ENCODE measurements at regions not wholly inside any gene's neighbourhood (a gene's known extent, or its start where the extent isn't known, plus 50 kb on each side); places are given as distances from the start of the nearest gene placed in this dataset.

DNA sequence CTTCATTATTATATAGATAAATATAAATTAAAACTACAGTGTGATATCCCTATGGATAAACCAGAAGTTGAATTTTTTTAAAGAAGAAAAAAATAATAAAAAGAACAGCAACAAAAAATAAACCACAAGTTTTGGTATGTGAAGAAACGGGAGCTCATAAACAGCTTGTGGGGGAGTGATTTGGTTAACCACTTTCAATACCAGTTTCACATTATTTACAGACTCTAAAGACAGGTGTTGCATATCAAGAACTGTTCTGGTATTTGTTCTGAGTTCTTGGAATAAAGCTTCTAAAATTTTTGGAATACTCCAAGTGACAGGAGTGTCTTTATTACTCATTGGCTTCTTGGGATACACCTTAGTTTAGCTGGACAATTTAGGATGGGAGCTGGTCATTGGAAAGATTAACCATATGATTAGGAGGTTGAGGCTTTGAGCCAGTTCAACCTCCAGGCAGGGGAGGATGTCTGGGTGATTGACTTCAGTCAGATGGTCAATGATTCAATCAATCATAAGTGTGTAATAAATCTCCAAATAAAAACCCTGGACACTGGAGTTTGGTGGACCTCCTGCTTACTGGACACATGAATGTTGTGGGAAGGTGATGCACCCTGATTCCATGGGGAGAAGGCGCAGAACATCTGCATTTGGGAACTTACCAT, 2223.1 kb upstream of the C9orf72 start:
- TF ChIP-seq CTCF (IDR thresholded peaks at IDR 0.05; ENCODE audit: borderline replicate concordance, insufficient read depth, low read depth, low read length): no peak

DNA sequence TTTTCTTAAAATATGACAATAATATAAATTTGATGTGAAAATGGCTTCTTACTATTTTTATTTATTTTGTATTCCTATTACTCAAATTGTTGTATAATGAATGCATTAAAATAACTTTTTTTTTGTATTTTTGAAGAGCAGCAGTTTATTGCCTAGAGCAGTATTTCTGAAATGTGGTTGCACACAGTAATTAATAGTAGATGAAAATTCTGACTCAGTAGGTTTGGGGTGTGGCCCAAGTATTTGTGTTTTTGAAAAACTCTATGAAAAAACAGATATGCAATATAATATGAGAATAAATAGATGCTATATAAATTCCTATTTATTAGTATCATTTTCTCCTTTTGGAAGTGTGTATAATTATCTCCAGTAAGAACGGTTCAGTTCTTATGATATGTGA, 2225.3 kb upstream of the C9orf72 start:
- H3K4me3 ChIP-seq (ENCODE audit: low read depth, low read length): no peak overlapping the region
- no peak for TF ChIP-seq CTCF (IDR thresholded peaks at IDR 0.05; ENCODE audit: borderline replicate concordance, insufficient read depth, low read depth, low read length)

More for the DNA sequence above, 2223.1 kb upstream of the C9orf72 start:
- no peak overlapping the region for H3K4me3 ChIP-seq (ENCODE audit: low read depth, low read length)

DNA sequence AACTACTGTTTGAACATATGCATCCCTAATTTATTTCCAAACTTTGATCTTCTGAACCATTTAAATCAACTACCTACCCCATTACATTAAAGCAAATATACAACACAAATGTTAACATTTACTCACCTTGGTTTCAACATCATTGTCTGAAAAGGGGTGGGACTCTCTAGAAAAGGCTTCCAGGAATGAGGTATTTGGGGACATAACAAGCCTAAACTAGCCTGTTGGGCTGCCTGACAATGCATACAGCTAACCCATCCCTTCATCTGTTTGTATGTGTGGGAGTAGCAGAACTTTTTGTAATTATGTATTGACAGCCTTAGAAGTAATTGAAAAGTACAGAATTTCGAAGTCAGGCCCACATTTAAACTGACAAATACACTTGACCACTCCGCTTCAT, 2225.9 kb upstream of the C9orf72 start:
- no peak for TF ChIP-seq CTCF (IDR thresholded peaks at IDR 0.05; ENCODE audit: borderline replicate concordance, insufficient read depth, low read depth, low read length)
- no peak overlapping the region for H3K4me3 ChIP-seq (ENCODE audit: low read depth, low read length)

DNA sequence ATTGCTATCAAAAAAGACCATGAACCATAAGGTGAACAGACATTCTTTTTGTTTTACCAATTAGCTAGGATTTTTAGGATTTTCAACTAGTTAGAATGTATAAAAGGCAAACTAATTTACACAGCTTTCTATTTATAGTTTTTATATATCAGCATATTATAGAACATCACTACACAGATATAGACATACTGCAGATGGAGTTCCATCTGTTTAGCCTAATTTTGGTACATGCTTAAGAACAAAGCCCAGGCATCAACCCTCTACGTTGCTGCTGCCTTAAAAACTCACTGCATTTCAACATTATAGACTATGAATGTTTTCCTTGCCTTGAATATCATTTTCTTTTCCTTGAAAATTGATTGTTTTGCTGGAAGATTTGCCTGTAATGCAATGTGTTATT, 2227.5 kb upstream of the C9orf72 start:
- no peak overlapping the region for H3K4me3 ChIP-seq (ENCODE audit: low read depth, low read length)
- no peak for TF ChIP-seq CTCF (IDR thresholded peaks at IDR 0.05; ENCODE audit: borderline replicate concordance, insufficient read depth, low read depth, low read length)

DNA sequence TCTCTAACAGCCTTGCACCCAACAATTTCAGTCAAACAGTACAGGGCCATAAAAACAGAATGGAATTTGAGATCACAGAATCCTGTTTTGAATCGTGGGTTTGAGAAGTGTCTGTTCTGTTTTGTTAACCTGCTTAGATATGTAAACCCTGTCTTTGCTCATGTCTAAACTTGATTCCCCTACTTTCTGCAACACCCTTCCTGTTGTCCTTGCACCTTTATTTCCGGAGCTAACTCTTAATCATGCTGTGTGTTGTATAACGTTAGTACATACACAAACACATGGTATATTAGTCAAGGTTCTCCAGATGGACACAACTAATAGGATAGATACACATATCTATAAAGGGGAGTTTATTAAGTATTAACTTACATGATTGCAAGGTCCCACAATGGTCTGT, 2229.2 kb upstream of the C9orf72 start:
- no peak for TF ChIP-seq CTCF (IDR thresholded peaks at IDR 0.05; ENCODE audit: borderline replicate concordance, insufficient read depth, low read depth, low read length)
- no peak overlapping the region for H3K4me3 ChIP-seq (ENCODE audit: low read depth, low read length)

- TF ChIP-seq CTCF (IDR thresholded peaks at IDR 0.05; ENCODE audit: borderline replicate concordance, insufficient read depth, low read depth, low read length): no peak
- no peak overlapping the region for H3K4me3 ChIP-seq (ENCODE audit: low read depth, low read length)
Observed at GRCh38 chr9:29806937-29807618, 2233.8 kb upstream of the C9orf72 start.

Measured in GM12875 (cell line).